ENCODE measurements at regions not wholly inside any gene's neighbourhood (a gene's known extent, or its start where the extent isn't known, plus 50 kb on each side); places are given as distances from the start of the nearest gene placed in this dataset.

DNA sequence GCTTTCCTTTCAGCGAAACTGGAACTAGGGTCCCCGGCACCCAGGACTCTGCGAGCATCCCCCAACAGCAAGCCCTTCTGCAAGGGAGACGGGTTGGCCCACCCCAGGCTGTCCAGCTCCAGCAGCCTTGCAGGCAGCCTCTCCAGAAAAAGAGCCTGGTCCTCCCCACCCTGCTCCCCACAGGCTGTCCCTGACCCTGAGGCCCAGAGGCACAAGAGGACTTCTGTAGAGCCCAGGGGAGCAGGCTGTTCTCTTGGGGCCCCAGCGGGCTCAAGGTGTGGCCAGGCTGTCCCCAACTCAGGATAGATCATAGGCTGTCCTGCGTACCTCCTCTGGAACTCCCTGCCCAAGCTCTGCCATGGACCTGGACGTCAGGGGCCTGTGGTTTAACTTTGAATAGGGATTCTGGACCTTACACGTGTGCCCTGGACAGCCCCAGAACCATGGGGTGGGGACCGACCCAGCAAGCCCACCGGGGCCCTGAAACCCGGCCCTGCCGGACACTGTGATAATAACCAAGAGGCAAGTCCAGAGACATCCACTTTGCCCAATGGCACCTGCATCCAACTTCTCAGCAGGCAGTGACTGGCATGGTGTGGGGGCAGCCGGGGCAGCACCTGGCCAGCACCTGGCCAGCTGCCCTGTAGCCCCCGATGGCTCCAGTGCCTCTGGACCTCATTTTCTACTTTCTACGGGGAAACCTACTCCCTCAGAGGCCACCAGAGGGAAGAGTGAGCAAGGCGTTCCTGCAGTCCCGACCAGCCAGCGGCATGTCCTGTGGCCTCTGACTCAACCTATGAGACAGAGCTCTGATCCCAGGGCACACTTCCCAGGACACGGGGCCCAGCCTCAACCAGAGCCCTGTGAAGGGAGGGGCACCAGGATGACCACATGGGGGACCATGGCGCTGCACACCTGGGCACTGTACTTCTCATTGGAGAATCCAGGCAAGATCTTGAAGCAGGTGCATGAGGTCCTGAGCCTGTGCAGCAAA, 50.9 kb upstream of the TPM4 start:
- Histone ChIP-seq H3K4me3 (ENCODE audit: low read depth, low read length) (no peak overlapping the region), H3K36me3 (ENCODE audit: control insufficient read depth, insufficient read depth, low read length) (no peaks in the 10 kb centered on the region), H3K27me3 (ENCODE audit: control insufficient read depth, insufficient read depth, low read length) (no peaks in the 10 kb centered on the region)
- DNase-seq (ENCODE audit: low read depth): peak; percentile 4
- TF ChIP-seq, protein P1, sequence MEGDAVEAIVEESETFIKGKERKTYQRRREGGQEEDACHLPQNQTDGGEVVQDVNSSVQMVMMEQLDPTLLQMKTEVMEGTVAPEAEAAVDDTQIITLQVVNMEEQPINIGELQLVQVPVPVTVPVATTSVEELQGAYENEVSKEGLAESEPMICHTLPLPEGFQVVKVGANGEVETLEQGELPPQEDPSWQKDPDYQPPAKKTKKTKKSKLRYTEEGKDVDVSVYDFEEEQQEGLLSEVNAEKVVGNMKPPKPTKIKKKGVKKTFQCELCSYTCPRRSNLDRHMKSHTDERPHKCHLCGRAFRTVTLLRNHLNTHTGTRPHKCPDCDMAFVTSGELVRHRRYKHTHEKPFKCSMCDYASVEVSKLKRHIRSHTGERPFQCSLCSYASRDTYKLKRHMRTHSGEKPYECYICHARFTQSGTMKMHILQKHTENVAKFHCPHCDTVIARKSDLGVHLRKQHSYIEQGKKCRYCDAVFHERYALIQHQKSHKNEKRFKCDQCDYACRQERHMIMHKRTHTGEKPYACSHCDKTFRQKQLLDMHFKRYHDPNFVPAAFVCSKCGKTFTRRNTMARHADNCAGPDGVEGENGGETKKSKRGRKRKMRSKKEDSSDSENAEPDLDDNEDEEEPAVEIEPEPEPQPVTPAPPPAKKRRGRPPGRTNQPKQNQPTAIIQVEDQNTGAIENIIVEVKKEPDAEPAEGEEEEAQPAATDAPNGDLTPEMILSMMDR (IDR thresholded peaks at IDR 0.05; ENCODE audit: insufficient read depth, low read length, poor library complexity, severe bottlenecking): peak; percentile 53

DNA sequence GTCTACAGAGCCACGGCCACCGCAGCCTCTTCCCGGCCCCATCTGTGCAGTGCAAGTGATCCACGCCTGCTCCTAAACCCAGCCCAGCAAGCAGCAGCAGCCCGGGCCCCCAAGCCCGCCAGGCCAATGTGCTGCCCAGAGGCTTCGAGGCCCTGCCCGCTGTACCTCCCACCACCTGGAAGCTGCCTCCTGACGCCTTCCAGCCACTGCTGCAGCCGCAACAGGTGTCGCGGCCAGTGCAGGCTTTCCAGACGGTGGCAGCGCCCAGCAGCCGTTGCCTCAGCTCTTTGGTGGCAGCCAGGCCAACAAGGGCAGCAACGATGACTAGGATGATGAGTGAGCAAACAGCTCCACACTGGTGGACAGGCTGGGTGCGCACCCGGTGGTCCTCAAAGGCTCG, 50.2 kb upstream of the TPM4 start:
- H3K4me3 ChIP-seq (ENCODE audit: low read depth, low read length): no peak overlapping the region
- no peak for DNase-seq (ENCODE audit: low read depth)
- TF ChIP-seq, protein P1 (IDR thresholded peaks at IDR 0.05; ENCODE audit: insufficient read depth, low read length, poor library complexity, severe bottlenecking): no peak
- no peaks in the 10 kb centered on the region for H3K27me3 ChIP-seq (ENCODE audit: control insufficient read depth, insufficient read depth, low read length)
- H3K36me3 ChIP-seq (ENCODE audit: control insufficient read depth, insufficient read depth, low read length): no peaks in the 10 kb centered on the region

Data from kidney epithelial cell (primary cell).